H9 (cell line): ENCODE measurements at regions not wholly inside any gene's neighbourhood (a gene's known extent, or its start where the extent isn't known, plus 50 kb on each side); places are given as distances from the start of the nearest gene placed in this dataset.

ENCODE experiments used
- DNase-seq: peaks from one replicate; pipeline ENCODE4 v3.0.0-alpha.2; 2017
- H2AFZ ChIP-seq: one replicate; pipeline ENCODE4 v1.6.1; 2013; ENCODE audit warnings: mild to moderate bottlenecking, low read length, control low read depth, moderate library complexity
- H2AK5ac ChIP-seq: 2 replicates; pipeline ENCODE4 v1.6.1; 2013; ENCODE audit warnings: low read length, control low read depth, mixed read lengths; ENCODE audit not compliant: insufficient read length
- H2BK120ac ChIP-seq: one replicate; pipeline ENCODE4 v1.6.1; 2013; ENCODE audit warnings: low read depth, mild to moderate bottlenecking, low read length, control low read depth, inconsistent platforms; ENCODE audit not compliant: poor library complexity, severe bottlenecking
- H2BK12ac ChIP-seq: 2 replicates; pipeline ENCODE4 v1.6.1; 2013; ENCODE audit warnings: low read length, control low read depth, mixed read lengths, low read depth; ENCODE audit not compliant: insufficient read length
- H2BK15ac ChIP-seq: 2 replicates; pipeline ENCODE4 v1.6.1; 2013; ENCODE audit warnings: low read depth, low read length, control low read depth
- H2BK20ac ChIP-seq: one replicate; pipeline ENCODE4 v1.6.1; 2013; ENCODE audit warnings: low read depth, mild to moderate bottlenecking, low read length, control low read depth, inconsistent platforms; ENCODE audit not compliant: poor library complexity, severe bottlenecking
- H2BK5ac ChIP-seq: 2 replicates; pipeline ENCODE4 v1.6.1; 2013; ENCODE audit warnings: low read length, control low read depth, mixed read lengths; ENCODE audit not compliant: insufficient read length
- H3K14ac ChIP-seq: 2 replicates; pipeline ENCODE4 v1.6.1; 2013; ENCODE audit warnings: low read length, control low read depth; ENCODE audit not compliant: insufficient read depth
- H3K18ac ChIP-seq: 2 replicates; pipeline ENCODE4 v1.6.1; 2013; ENCODE audit warnings: low read depth, mild to moderate bottlenecking, mixed read lengths, low read length, control low read depth; ENCODE audit not compliant: insufficient read length
- H3K23ac ChIP-seq: 2 replicates; pipeline ENCODE4 v1.6.1; 2013; ENCODE audit warnings: low read length, control low read depth, mixed read lengths, low read depth; ENCODE audit not compliant: insufficient read length
- H3K23me2 ChIP-seq: 2 replicates; pipeline ENCODE4 v1.6.1; 2013; ENCODE audit warnings: low read depth, mild to moderate bottlenecking, mixed read lengths, low read length, control low read depth; ENCODE audit not compliant: insufficient read length, poor library complexity, severe bottlenecking
- H3K27ac ChIP-seq: 2 replicates; pipeline ENCODE4 v1.5.1; 2013; ENCODE audit warnings: low read length, control low read depth, mixed read lengths, low read depth; ENCODE audit not compliant: insufficient read length
- H3K27me3 ChIP-seq: 2 replicates; pipeline ENCODE4 v1.6.1; 2013; ENCODE audit warnings: low read length, control low read depth, inconsistent platforms; ENCODE audit not compliant: insufficient read depth
- H3K4ac ChIP-seq: 2 replicates; pipeline ENCODE4 v1.6.1; 2013; ENCODE audit warnings: low read depth, mild to moderate bottlenecking, control low read depth, inconsistent platforms, low read length, moderate library complexity
- H3K4me1 ChIP-seq: 2 replicates; pipeline ENCODE4 v1.6.1; 2013; ENCODE audit warnings: low read length, control low read depth, inconsistent platforms; ENCODE audit not compliant: insufficient read depth
- H3K4me2 ChIP-seq: 2 replicates; pipeline ENCODE4 v1.6.1; 2013; ENCODE audit warnings: low read length, control low read depth, mixed read lengths; ENCODE audit not compliant: insufficient read length, insufficient read depth
- H3K56ac ChIP-seq: 2 replicates; pipeline ENCODE4 v1.6.1; 2013; ENCODE audit warnings: low read depth, mild to moderate bottlenecking, mixed read lengths, low read length, control low read depth; ENCODE audit not compliant: insufficient read length
- H3K79me1 ChIP-seq: 2 replicates; pipeline ENCODE4 v1.6.1; 2013; ENCODE audit warnings: low read depth, mild to moderate bottlenecking, moderate library complexity, low read length, control low read depth, inconsistent platforms; ENCODE audit not compliant: insufficient read depth, poor library complexity, severe bottlenecking
- H3K79me2 ChIP-seq: 2 replicates; pipeline ENCODE4 v1.6.1; 2013; ENCODE audit warnings: low read length, control low read depth, inconsistent platforms; ENCODE audit not compliant: insufficient read depth
- H3K9ac ChIP-seq: 2 replicates; pipeline ENCODE4 v1.6.1; 2013; ENCODE audit warnings: low read length, control low read depth, mixed read lengths; ENCODE audit not compliant: insufficient read length; ENCODE audit errors: extremely low read depth
- H3K9me3 ChIP-seq: one replicate; pipeline ENCODE4 v1.6.1; 2013; ENCODE audit warnings: low read depth, low read length, inconsistent platforms; ENCODE audit not compliant: control insufficient read depth
- H3T11ph ChIP-seq: one replicate; pipeline ENCODE4 v1.6.1; 2013; ENCODE audit warnings: mild to moderate bottlenecking, low read length, control low read depth, inconsistent platforms
- H4K20me1 ChIP-seq: one replicate; pipeline ENCODE4 v1.6.1; 2013; ENCODE audit not compliant: control insufficient read depth, insufficient read length, insufficient read depth
- H4K5ac ChIP-seq: 2 replicates; pipeline ENCODE4 v1.6.1; 2013; ENCODE audit warnings: low read depth, mild to moderate bottlenecking, mixed read lengths, low read length, control low read depth; ENCODE audit not compliant: insufficient read length
- H4K8ac ChIP-seq: replicated peaks from 2 replicates; pipeline ENCODE4 v1.6.1; 2013; ENCODE audit warnings: low read length, control low read depth, mixed read lengths, low read depth; ENCODE audit not compliant: insufficient read length
- H4K91ac ChIP-seq: 2 replicates; pipeline ENCODE4 v1.6.1; 2013; ENCODE audit warnings: low read depth, mild to moderate bottlenecking, moderate library complexity, mixed read lengths, low read length, control low read depth; ENCODE audit not compliant: insufficient read length
- H3K27ac Mint-ChIP-seq, 3 experiments: 2 replicates in 2 of 3; 3 replicates in 1 of 3; pipeline ENCODE4 v1.8.0; 2020 to 2021; ENCODE audit warnings: mixed read lengths in 3 of 3, mild to moderate bottlenecking in 1 of 3, moderate library complexity in 1 of 3
- H3K27me3 Mint-ChIP-seq: 2 replicates; pipeline ENCODE4 v1.8.0; 2021; ENCODE audit warnings: low read depth, mild to moderate bottlenecking, moderate library complexity, mixed read lengths
- H3K36me3 Mint-ChIP-seq, 3 experiments: 2 replicates in 2 of 3; 3 replicates in 1 of 3; pipeline ENCODE4 v1.8.0; 2020 to 2021; ENCODE audit warnings: low read depth in 3 of 3, mixed read lengths in 3 of 3; ENCODE audit not compliant: insufficient read depth in 1 of 3
- H3K4me1 Mint-ChIP-seq, 2 experiments: 2 replicates each; pipeline ENCODE4 v1.8.0; 2020; ENCODE audit warnings: mixed read lengths in 2 of 2
- H3K4me3 Mint-ChIP-seq, 2 experiments: 2 replicates in 1 of 2; 3 replicates in 1 of 2; pipeline ENCODE4 v1.8.0; 2020 to 2021; ENCODE audit warnings: mild to moderate bottlenecking in 2 of 2, mixed read lengths in 2 of 2, moderate library complexity in 1 of 2
- H3K9me3 Mint-ChIP-seq, 2 experiments: 2 replicates in 1 of 2; 3 replicates in 1 of 2; pipeline ENCODE4 v1.8.0; 2020; ENCODE audit warnings: mild to moderate bottlenecking in 2 of 2, mixed read lengths in 2 of 2, moderate library complexity in 1 of 2
- WGBS: extraction: QIAGEN DNeasy Blood & Tissue Kit; methylation state at CpG from one replicate; pipeline ENCODE4 v1.1.7; 2013; ENCODE audit warnings: missing lambda C conversion rate, low lambda C conversion rate, mixed read lengths; ENCODE audit not compliant: insufficient read length; ENCODE audit errors: extremely low coverage; 5-methylcytosine and 5-hydroxymethylcytosine counted together
- TF ChIP-seq, protein P1 (sequence below): fragments of 200-600 bp; sonication (generic); conservative IDR thresholded peaks from 3 replicates; pipeline ENCODE4 v1.8.0; 2021; ENCODE audit warnings: antibody characterized with exemption, mild to moderate bottlenecking

DNA sequence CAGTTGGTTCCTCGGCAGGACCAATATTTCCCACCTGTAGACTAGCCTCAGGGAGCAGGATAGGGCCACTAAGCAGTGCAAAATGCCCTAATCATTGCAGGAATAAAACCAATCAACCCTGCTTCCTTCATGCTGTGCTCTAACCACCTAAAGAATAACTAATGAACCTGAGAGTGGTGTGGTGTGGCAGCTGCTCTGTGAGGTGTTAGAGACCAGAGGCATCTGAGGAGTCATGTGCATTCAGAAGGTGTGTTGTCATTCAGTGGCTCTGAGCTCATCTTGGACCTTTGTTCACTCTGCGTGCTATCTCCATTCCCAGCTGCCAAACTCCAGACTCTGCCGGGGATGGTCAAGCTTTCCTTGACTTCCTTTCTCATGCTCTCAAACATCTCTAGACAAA lies 136.7 kb upstream of the EGLN3 start:
- peaks cover 5% of the 10 kb centered on the region for H3K27me3 Mint-ChIP-seq
- H3K4me2 ChIP-seq: no peak overlapping the region
- no CpG with 5 or more reads among the region's 3 CpGs for WGBS
- H3K4me1 Mint-ChIP-seq: peaks cover 0 to 2% of the 10 kb centered on the region in 2 experiments; a peak in 2 of 4 replicates
- H2BK120ac ChIP-seq: no peak overlapping the region
- no peak overlapping the region for H2BK15ac ChIP-seq
- H3K27ac Mint-ChIP-seq: no peak overlapping the region
- H4K5ac ChIP-seq: no peak overlapping the region
- H3K56ac ChIP-seq: no peak overlapping the region
- no peak overlapping the region for H2AFZ ChIP-seq
- no peaks in the 10 kb centered on the region for H4K20me1 ChIP-seq
- no peak overlapping the region for H3K4me3 Mint-ChIP-seq
- H3K14ac ChIP-seq: no peak overlapping the region
- H3T11ph ChIP-seq: no peak overlapping the region
- no peak overlapping the region for H4K91ac ChIP-seq
- no peak overlapping the region for H3K4ac ChIP-seq
- H3K9me3 Mint-ChIP-seq: no peaks in the 10 kb centered on the region; a peak in 1 of 5 replicates
- H2BK20ac ChIP-seq: no peak overlapping the region
- no peak overlapping the region for H2BK12ac ChIP-seq
- no peak overlapping the region for H2AK5ac ChIP-seq
- H3K27ac ChIP-seq: no peak overlapping the region
- H3K79me1 ChIP-seq: no peaks in the 10 kb centered on the region
- H4K8ac ChIP-seq: no peak overlapping the region
- no peaks in the 10 kb centered on the region for H3K9me3 ChIP-seq
- H3K27me3 ChIP-seq: no peaks in the 10 kb centered on the region
- H2BK5ac ChIP-seq: no peak overlapping the region
- H3K79me2 ChIP-seq: no peaks in the 10 kb centered on the region
- H3K23ac ChIP-seq: no peak overlapping the region
- no peak overlapping the region for H3K18ac ChIP-seq
- H3K9ac ChIP-seq: no peak overlapping the region
- TF ChIP-seq, protein P1, sequence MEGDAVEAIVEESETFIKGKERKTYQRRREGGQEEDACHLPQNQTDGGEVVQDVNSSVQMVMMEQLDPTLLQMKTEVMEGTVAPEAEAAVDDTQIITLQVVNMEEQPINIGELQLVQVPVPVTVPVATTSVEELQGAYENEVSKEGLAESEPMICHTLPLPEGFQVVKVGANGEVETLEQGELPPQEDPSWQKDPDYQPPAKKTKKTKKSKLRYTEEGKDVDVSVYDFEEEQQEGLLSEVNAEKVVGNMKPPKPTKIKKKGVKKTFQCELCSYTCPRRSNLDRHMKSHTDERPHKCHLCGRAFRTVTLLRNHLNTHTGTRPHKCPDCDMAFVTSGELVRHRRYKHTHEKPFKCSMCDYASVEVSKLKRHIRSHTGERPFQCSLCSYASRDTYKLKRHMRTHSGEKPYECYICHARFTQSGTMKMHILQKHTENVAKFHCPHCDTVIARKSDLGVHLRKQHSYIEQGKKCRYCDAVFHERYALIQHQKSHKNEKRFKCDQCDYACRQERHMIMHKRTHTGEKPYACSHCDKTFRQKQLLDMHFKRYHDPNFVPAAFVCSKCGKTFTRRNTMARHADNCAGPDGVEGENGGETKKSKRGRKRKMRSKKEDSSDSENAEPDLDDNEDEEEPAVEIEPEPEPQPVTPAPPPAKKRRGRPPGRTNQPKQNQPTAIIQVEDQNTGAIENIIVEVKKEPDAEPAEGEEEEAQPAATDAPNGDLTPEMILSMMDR: no peak
- H3K4me1 ChIP-seq: no peaks in the 10 kb centered on the region
- no peak for DNase-seq
- H3K36me3 Mint-ChIP-seq: no peaks in the 10 kb centered on the region
- H3K23me2 ChIP-seq: no peaks in the 10 kb centered on the region
